ENCODE measurements at regions not wholly inside any gene's neighbourhood (a gene's known extent, or its start where the extent isn't known, plus 50 kb on each side); places are given as distances from the start of the nearest gene placed in this dataset.

GRCh38 chr5:27944471-27944870, 906.1 kb upstream of the CDH9 start:
- CTCF ChIA-PET, result no interaction called here
- Mint-ChIP-seq H3K4me1 (ENCODE audit: low read depth) (no peaks in the 10 kb centered on the region), H3K27ac (no peak overlapping the region), H3K9me3 (peaks cover 12% of the 10 kb centered on the region), H3K4me3 (no peak overlapping the region), H3K27me3 (no peaks in the 10 kb centered on the region), H3K36me3 (no peaks in the 10 kb centered on the region)
- intact Hi-C loops (cut with micrococcal nuclease), result no loop called here
- DNase-seq, result no peak
- POLR2A ChIA-PET, result no interaction called here

GRCh38 chr5:27938989-27939388, 900.6 kb upstream of the CDH9 start:
- intact Hi-C loops (cut with micrococcal nuclease), result no loop called here
- Mint-ChIP-seq H3K27me3 (no peaks in the 10 kb centered on the region), H3K9me3 (peaks cover 16% of the 10 kb centered on the region), H3K36me3 (no peaks in the 10 kb centered on the region), H3K4me3 (no peak overlapping the region), H3K27ac (no peak overlapping the region), H3K4me1 (ENCODE audit: low read depth) (no peaks in the 10 kb centered on the region)
- DNase-seq, result no peak
- CTCF ChIA-PET, result no interaction called here
- POLR2A ChIA-PET, result no interaction called here

- no peak for DNase-seq
- Mint-ChIP-seq H3K27ac (no peak overlapping the region), H3K27me3 (no peaks in the 10 kb centered on the region), H3K4me1 (ENCODE audit: low read depth) (no peaks in the 10 kb centered on the region), H3K36me3 (no peaks in the 10 kb centered on the region), H3K4me3 (no peak overlapping the region), H3K9me3 (peaks cover 11% of the 10 kb centered on the region)
- ChIA-PET POLR2A (no interaction called here), CTCF (no interaction called here)
- intact Hi-C loops (cut with micrococcal nuclease), result no loop called here
Observed at GRCh38 chr5:27928060-27928459, 889.7 kb upstream of the CDH9 start.

- intact Hi-C loops (cut with micrococcal nuclease), result no loop called here
- peaks cover 20% of the 10 kb centered on the region for H3K9me3 Mint-ChIP-seq
- no peaks in the 10 kb centered on the region for H3K4me1 Mint-ChIP-seq (ENCODE audit: low read depth)
- H3K27ac Mint-ChIP-seq, result no peak overlapping the region
- POLR2A ChIA-PET, result no interaction called here
- no peaks in the 10 kb centered on the region for H3K36me3 Mint-ChIP-seq
- CTCF ChIA-PET, result interaction anchor here (0.7 kb wide), 1 partner anchor 30 kb away, joined by 3 read pairs; no protein-coding TSS in a partner anchor
- H3K27me3 Mint-ChIP-seq, result no peaks in the 10 kb centered on the region
- DNase-seq, result no peak
- H3K4me3 Mint-ChIP-seq, result no peak overlapping the region
Observed at GRCh38 chr5:27911216-27911615, 872.8 kb upstream of the CDH9 start.

GRCh38 chr5:27908341-27908740, 870.0 kb upstream of the CDH9 start:
- POLR2A ChIA-PET, result no interaction called here
- intact Hi-C loops (cut with micrococcal nuclease), result no loop called here
- peaks cover 25% of the 10 kb centered on the region for H3K9me3 Mint-ChIP-seq
- no peaks in the 10 kb centered on the region for H3K4me1 Mint-ChIP-seq (ENCODE audit: low read depth)
- CTCF ChIA-PET, result no interaction called here
- H3K36me3 Mint-ChIP-seq, result no peaks in the 10 kb centered on the region
- no peak overlapping the region for H3K27ac Mint-ChIP-seq
- no peak overlapping the region for H3K4me3 Mint-ChIP-seq
- DNase-seq, result no peak
- H3K27me3 Mint-ChIP-seq, result no peaks in the 10 kb centered on the region

- H3K36me3 Mint-ChIP-seq, result no peaks in the 10 kb centered on the region
- ChIA-PET POLR2A (no interaction called here), CTCF (no interaction called here)
- intact Hi-C loops (cut with micrococcal nuclease), result no loop called here
- no peaks in the 10 kb centered on the region for H3K27me3 Mint-ChIP-seq
- no peak for DNase-seq
- H3K27ac Mint-ChIP-seq, result no peak overlapping the region
- no peaks in the 10 kb centered on the region for H3K4me1 Mint-ChIP-seq (ENCODE audit: low read depth)
- peaks cover 33% of the 10 kb centered on the region for H3K9me3 Mint-ChIP-seq
- H3K4me3 Mint-ChIP-seq, result no peak overlapping the region
Observed at GRCh38 chr5:27906931-27907601, 868.7 kb upstream of the CDH9 start.

GRCh38 chr5:27906481-27906880, 868.1 kb upstream of the CDH9 start:
- H3K27me3 Mint-ChIP-seq, result no peaks in the 10 kb centered on the region
- intact Hi-C loops (cut with micrococcal nuclease), result no loop called here
- no peak overlapping the region for H3K27ac Mint-ChIP-seq
- H3K36me3 Mint-ChIP-seq, result no peaks in the 10 kb centered on the region
- peaks cover 33% of the 10 kb centered on the region for H3K9me3 Mint-ChIP-seq
- DNase-seq, result no peak
- no peaks in the 10 kb centered on the region for H3K4me1 Mint-ChIP-seq (ENCODE audit: low read depth)
- H3K4me3 Mint-ChIP-seq, result no peak overlapping the region
- POLR2A ChIA-PET, result no interaction called here
- CTCF ChIA-PET, result no interaction called here

- POLR2A ChIA-PET, result no interaction called here
- Mint-ChIP-seq H3K4me3 (no peak overlapping the region), H3K36me3 (no peaks in the 10 kb centered on the region), H3K27me3 (no peaks in the 10 kb centered on the region), H3K27ac (no peak overlapping the region), H3K9me3 (peaks cover 37% of the 10 kb centered on the region), H3K4me1 (ENCODE audit: low read depth) (no peaks in the 10 kb centered on the region)
- CTCF ChIA-PET, result no interaction called here
- intact Hi-C loops (cut with micrococcal nuclease), result no loop called here
- no peak for DNase-seq
Observed at GRCh38 chr5:27900761-27901160, 862.4 kb upstream of the CDH9 start.

GRCh38 chr5:27876071-27876470, 837.7 kb upstream of the CDH9 start:
- no peaks in the 10 kb centered on the region for H3K36me3 Mint-ChIP-seq
- no peak overlapping the region for H3K4me3 Mint-ChIP-seq
- no peaks in the 10 kb centered on the region for H3K27me3 Mint-ChIP-seq
- intact Hi-C loops (cut with micrococcal nuclease), result no loop called here
- ChIA-PET CTCF (no interaction called here), POLR2A (no interaction called here)
- no peak for DNase-seq
- no peak overlapping the region for H3K27ac Mint-ChIP-seq
- H3K4me1 Mint-ChIP-seq (ENCODE audit: low read depth), result no peaks in the 10 kb centered on the region
- peaks cover 32% of the 10 kb centered on the region for H3K9me3 Mint-ChIP-seq

- no peaks in the 10 kb centered on the region for H3K27me3 Mint-ChIP-seq
Observed at GRCh38 chr5:27875148-27875547, 836.8 kb upstream of the CDH9 start.

GRCh38 chr5:27868292-27868691, 829.9 kb upstream of the CDH9 start:
- POLR2A ChIA-PET, result no interaction called here
- Mint-ChIP-seq H3K4me1 (ENCODE audit: low read depth) (no peaks in the 10 kb centered on the region), H3K36me3 (no peaks in the 10 kb centered on the region), H3K27me3 (no peaks in the 10 kb centered on the region), H3K27ac (no peak overlapping the region), H3K4me3 (no peak overlapping the region), H3K9me3 (peaks cover 23% of the 10 kb centered on the region)
- intact Hi-C loops (cut with micrococcal nuclease), result no loop called here
- no peak for DNase-seq
- CTCF ChIA-PET, result no interaction called here

More at GRCh38 chr5:27875148-27875547, 836.8 kb upstream of the CDH9 start:
- ChIA-PET CTCF (no interaction called here), POLR2A (no interaction called here)
- DNase-seq, result no peak
- Mint-ChIP-seq H3K9me3 (peaks cover 32% of the 10 kb centered on the region), H3K36me3 (no peaks in the 10 kb centered on the region), H3K4me3 (no peak overlapping the region), H3K4me1 (ENCODE audit: low read depth) (no peaks in the 10 kb centered on the region), H3K27ac (no peak overlapping the region)
- intact Hi-C loops (cut with micrococcal nuclease), result no loop called here

GRCh38 chr5:27855491-27855890, 817.1 kb upstream of the CDH9 start:
- Mint-ChIP-seq H3K36me3 (no peaks in the 10 kb centered on the region), H3K27me3 (no peaks in the 10 kb centered on the region), H3K27ac (no peak overlapping the region), H3K4me3 (no peak overlapping the region), H3K9me3 (peaks cover 27% of the 10 kb centered on the region), H3K4me1 (ENCODE audit: low read depth) (no peaks in the 10 kb centered on the region)
- POLR2A ChIA-PET, result no interaction called here
- CTCF ChIA-PET, result no interaction called here
- intact Hi-C loops (cut with micrococcal nuclease), result no loop called here
- no peak for DNase-seq

- Mint-ChIP-seq H3K4me1 (ENCODE audit: low read depth) (no peaks in the 10 kb centered on the region), H3K27me3 (no peaks in the 10 kb centered on the region), H3K27ac (no peak overlapping the region), H3K4me3 (no peak overlapping the region), H3K36me3 (no peaks in the 10 kb centered on the region), H3K9me3 (peaks cover 26% of the 10 kb centered on the region)
- intact Hi-C loops (cut with micrococcal nuclease), result no loop called here
- ChIA-PET CTCF (no interaction called here), POLR2A (no interaction called here)
- DNase-seq, result no peak
Observed at GRCh38 chr5:27854243-27854852, 816.0 kb upstream of the CDH9 start.

Measured in activated CD4-positive, alpha-beta memory T cell treated with anti-CD3 and anti-CD28 coated beads for 36 hours (primary cell).